HCT116 (cell line): ENCODE measurements at regions not wholly inside any gene's neighbourhood (a gene's known extent, or its start where the extent isn't known, plus 50 kb on each side); places are given as distances from the start of the nearest gene placed in this dataset.

Experiments
- ATAC-seq: fragments of 200-7000 bp; cut with Tn5 transposase; 2 replicates; pipeline ENCODE4 v1.9.1; 2020; ENCODE audit warnings: mild to moderate bottlenecking, moderate library complexity
- BruUV-seq: library from RNA; stranded (reverse); fragments of 400-500 nt; replicated peaks from 2 replicates; lab custom pipeline; 2021; lab: Mats Ljungman, UMichigan
- CTCF ChIA-PET: fragments of 300-600 bp; sonication (Branson Sonifier 250); formaldehyde crosslinking; loops from one replicate; lab custom pipeline; 2021; ENCODE audit warnings: antibody characterized with exemption; lab: Charles Lee
- POLR2A ChIA-PET: fragments of 300-600, 350-600 bp; sonication (Branson Sonifier 250); formaldehyde crosslinking; loops from one replicate; lab custom pipeline; 2021; ENCODE audit warnings: antibody characterized with exemption; lab: Charles Lee
- RAD21 ChIA-PET, 2 experiments: fragments of 300-600 bp; sonication (Branson Sonifier 250); formaldehyde crosslinking; loops; one replicate each; lab custom pipeline; 2023; ENCODE audit warnings: low total read pairs in 2 of 2; ENCODE audit not compliant: uncharacterized antibody in 2 of 2, unreplicated experiment in 2 of 2, low non-redundant PET in 1 of 2; lab: Charles Lee
- DNase-seq: peaks from one replicate; pipeline ENCODE4 v3.0.0-alpha.2; 2010; ENCODE audit warnings: low read depth, low spot score
- H2AFZ ChIP-seq: fragments of 200-600 bp; shearing (Covaris generic), sonication (generic); 2 replicates; pipeline ENCODE4 v1.6.1; 2017; ENCODE audit warnings: low read depth, mixed run types, mixed read lengths, antibody characterized with exemption, low read length; ENCODE audit not compliant: poor library complexity, severe bottlenecking
- H3K27ac ChIP-seq: 2 replicates; pipeline ENCODE4 v1.5.1; 2012; ENCODE audit warnings: low read depth, low read length
- H3K27me3 ChIP-seq: fragments of 200-600 bp; sonication (generic); 2 replicates; pipeline ENCODE4 v1.6.1; 2016; ENCODE audit warnings: mixed run types, low read length, mixed read lengths; ENCODE audit not compliant: insufficient read depth
- H3K36me3 ChIP-seq, 2 experiments: fragments of 200-500 bp in 1 of 2; fragments of 200-600 bp in 1 of 2; sonication (Bioruptor generic) in 1 of 2; sonication (generic) in 1 of 2; 2 replicates each; pipeline versions ENCODE4 v1.5.1 to v1.6.1; 2014 to 2016; ENCODE audit warnings: low read length in 2 of 2, inconsistent platforms in 1 of 2, mixed read lengths in 1 of 2, mixed run types in 1 of 2; ENCODE audit not compliant: insufficient read depth in 2 of 2, control insufficient read depth in 1 of 2
- H3K4me1 ChIP-seq, 2 experiments: fragments of 200-600 bp in 1 of 2; sonication (generic) in 1 of 2; 2 replicates each; pipeline versions ENCODE4 v1.5.1 to v1.6.1; 2012 to 2017; ENCODE audit warnings: low read length in 2 of 2, inconsistent platforms in 1 of 2, mild to moderate bottlenecking in 1 of 2, mixed read lengths in 1 of 2, mixed run types in 1 of 2, moderate library complexity in 1 of 2; ENCODE audit not compliant: insufficient read depth in 2 of 2, control insufficient read depth in 1 of 2
- H3K4me2 ChIP-seq: fragments of 200-600 bp; sonication (generic); 2 replicates; pipeline ENCODE4 v1.6.1; 2017; ENCODE audit warnings: mixed run types, low read length, mixed read lengths
- H3K4me3 ChIP-seq, 2 experiments: fragments of 200-600 bp in 1 of 2; sonication (generic) in 1 of 2; replicated peaks in 1 of 2; 2 replicates each; pipeline ENCODE4 v1.5.1; 2011 to 2016; ENCODE audit warnings: low read length in 2 of 2, control low read depth in 1 of 2, low read depth in 1 of 2, mild to moderate bottlenecking in 1 of 2, mixed read lengths in 1 of 2, mixed run types in 1 of 2
- H3K79me2 ChIP-seq: fragments of 200-600 bp; sonication (generic); 2 replicates; pipeline ENCODE4 v1.6.1; 2017; ENCODE audit warnings: mild to moderate bottlenecking, mixed run types, low read length, moderate library complexity, mixed read lengths; ENCODE audit not compliant: insufficient read depth
- H3K9ac ChIP-seq: fragments of 200-600 bp; sonication (generic); 2 replicates; pipeline ENCODE4 v1.6.1; 2016; ENCODE audit warnings: low read length, mixed read lengths
- H3K9me2 ChIP-seq: fragments of 200-600 bp; sonication (generic), shearing (Covaris generic); 2 replicates; pipeline ENCODE4 v1.6.1; 2017; ENCODE audit warnings: mixed run types, mild to moderate bottlenecking, moderate library complexity; ENCODE audit not compliant: insufficient read depth
- H3K9me3 ChIP-seq, 2 experiments: fragments of 200-500 bp in 1 of 2; fragments of 200-600 bp in 1 of 2; sonication (Bioruptor generic) in 1 of 2; sonication (generic) in 1 of 2; 2 replicates each; pipeline ENCODE4 v1.6.1; 2014 to 2017; ENCODE audit warnings: low read length in 2 of 2, mixed read lengths in 2 of 2, inconsistent platforms in 1 of 2, low read depth in 1 of 2, mild to moderate bottlenecking in 1 of 2, mixed run types in 1 of 2, moderate library complexity in 1 of 2; ENCODE audit not compliant: control insufficient read depth in 1 of 2, insufficient read depth in 1 of 2
- H4K20me1 ChIP-seq: fragments of 200-600 bp; sonication (generic), shearing (Covaris generic); 2 replicates; pipeline ENCODE4 v1.6.1; 2017; ENCODE audit warnings: mixed run types, mild to moderate bottlenecking, moderate library complexity; ENCODE audit not compliant: insufficient read depth
- EGR1 ChIP-seq: IDR thresholded peaks from 2 replicates; pipeline ENCODE4 v1.6.1; 2012; ENCODE audit warnings: low read depth
- ELF1 ChIP-seq: IDR thresholded peaks from 2 replicates; pipeline ENCODE4 v1.6.1; 2012; ENCODE audit warnings: low read depth, borderline replicate concordance
- EZH2phosphoT487 ChIP-seq: fragments of 200-600 bp; IDR thresholded peaks from 2 replicates; pipeline ENCODE4 v1.6.1; 2018; ENCODE audit warnings: antibody characterized with exemption, borderline replicate concordance
- JUND ChIP-seq: IDR thresholded peaks from 2 replicates; pipeline ENCODE4 v1.6.1; 2012
- POLR2A ChIP-seq: IDR thresholded peaks from 2 replicates; pipeline ENCODE4 v1.7.0; 2011; ENCODE audit warnings: borderline replicate concordance; ENCODE audit not compliant: insufficient read depth, insufficient read length; ENCODE audit errors: extremely low read depth
- POLR2AphosphoS5 ChIP-seq: IDR thresholded peaks from 2 replicates; pipeline ENCODE4 v1.6.1; 2011; ENCODE audit warnings: mild to moderate bottlenecking, low read depth, low read length, moderate library complexity
- SP1 ChIP-seq: IDR thresholded peaks from 2 replicates; pipeline ENCODE4 v1.6.1; 2012; ENCODE audit warnings: low read depth
- SRF ChIP-seq: IDR thresholded peaks from 2 replicates; pipeline ENCODE4 v1.6.1; 2012; ENCODE audit warnings: low read depth
- ZFX ChIP-seq: fragments of 450-650 bp; IDR thresholded peaks from 2 replicates; pipeline ENCODE4 v1.6.1; 2017
- ZNF274 ChIP-seq: fragments of 200-500 bp; sonication (Bioruptor generic); IDR thresholded peaks from 2 replicates; pipeline ENCODE4 v1.6.1; 2014; ENCODE audit warnings: mild to moderate bottlenecking, low read depth, low read length, inconsistent platforms
- intact Hi-C: fragments of 100-400 bp; cut with micrococcal nuclease; formaldehyde crosslinking; loops from 2 replicates; pipeline ENCODE4 v1.10.0; 2022
- TF ChIP-seq, protein P1 (sequence below): IDR thresholded peaks from 2 replicates; pipeline ENCODE4 v1.6.1; 2012
- TF ChIP-seq, protein P2 (sequence below): IDR thresholded peaks from 2 replicates; pipeline ENCODE4 v1.6.1; 2012; ENCODE audit warnings: low read depth

DNA sequence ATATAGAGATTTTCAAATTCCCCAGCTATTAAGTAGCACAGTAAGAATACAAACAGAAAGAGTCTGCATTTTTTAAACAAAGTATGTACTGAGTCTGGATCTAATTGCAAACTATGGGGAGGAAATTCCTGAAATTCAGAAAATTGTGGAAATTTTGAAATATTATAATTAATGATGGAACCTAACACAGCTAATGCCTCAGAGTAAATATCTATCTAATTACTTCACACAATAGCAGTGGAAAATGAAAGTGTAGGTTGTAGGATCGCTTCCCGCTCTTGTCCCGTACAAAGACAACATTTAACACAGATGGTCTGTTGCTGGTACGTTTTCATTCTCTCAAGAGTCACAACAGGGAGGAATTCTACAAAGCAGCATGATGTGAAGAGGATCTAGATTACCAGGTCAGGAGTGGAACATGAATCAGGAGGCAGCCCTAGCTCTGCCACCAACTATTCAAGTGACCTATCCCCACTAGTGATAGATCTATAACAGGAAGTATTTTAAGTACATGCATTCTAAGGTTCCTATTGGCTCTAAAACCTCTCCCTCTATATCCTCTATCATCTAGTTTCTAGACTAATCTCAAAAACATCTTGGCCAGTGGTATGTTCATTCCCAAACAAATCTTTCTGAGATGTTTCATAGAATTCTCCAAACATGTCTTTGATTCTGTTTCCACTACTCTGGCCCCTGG lies 58.9 kb upstream of the GRAMD2B start:
- ATAC-seq: no peak
- CTCF ChIA-PET: no interaction called here

More for the DNA sequence above, 58.9 kb upstream of the GRAMD2B start:
- Histone ChIP-seq H3K4me1 (peaks cover 7% of the 10 kb centered on the region in 2 experiments; a peak in 2 of 4 replicates), H3K27ac (no peak overlapping the region), H2AFZ (peak overlapping the region; percentile 69), H3K9ac (no peak overlapping the region), H3K27me3 (no peaks in the 10 kb centered on the region), H4K20me1 (no peaks in the 10 kb centered on the region), H3K4me3 (no peak overlapping the region)
- ChIA-PET POLR2A (no interaction called here), RAD21 (no interaction called here)
- no peak for DNase-seq
- no peak for TF ChIP-seq ELF1
- no peak for TF ChIP-seq ZFX
- no peak for TF ChIP-seq ZNF274
- no peak for TF ChIP-seq SP1
- no peak for TF ChIP-seq EZH2phosphoT487
- TF ChIP-seq, protein P1, sequence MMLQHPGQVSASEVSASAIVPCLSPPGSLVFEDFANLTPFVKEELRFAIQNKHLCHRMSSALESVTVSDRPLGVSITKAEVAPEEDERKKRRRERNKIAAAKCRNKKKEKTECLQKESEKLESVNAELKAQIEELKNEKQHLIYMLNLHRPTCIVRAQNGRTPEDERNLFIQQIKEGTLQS: no peak
- no peak for TF ChIP-seq SRF
- TF ChIP-seq, protein P2, sequence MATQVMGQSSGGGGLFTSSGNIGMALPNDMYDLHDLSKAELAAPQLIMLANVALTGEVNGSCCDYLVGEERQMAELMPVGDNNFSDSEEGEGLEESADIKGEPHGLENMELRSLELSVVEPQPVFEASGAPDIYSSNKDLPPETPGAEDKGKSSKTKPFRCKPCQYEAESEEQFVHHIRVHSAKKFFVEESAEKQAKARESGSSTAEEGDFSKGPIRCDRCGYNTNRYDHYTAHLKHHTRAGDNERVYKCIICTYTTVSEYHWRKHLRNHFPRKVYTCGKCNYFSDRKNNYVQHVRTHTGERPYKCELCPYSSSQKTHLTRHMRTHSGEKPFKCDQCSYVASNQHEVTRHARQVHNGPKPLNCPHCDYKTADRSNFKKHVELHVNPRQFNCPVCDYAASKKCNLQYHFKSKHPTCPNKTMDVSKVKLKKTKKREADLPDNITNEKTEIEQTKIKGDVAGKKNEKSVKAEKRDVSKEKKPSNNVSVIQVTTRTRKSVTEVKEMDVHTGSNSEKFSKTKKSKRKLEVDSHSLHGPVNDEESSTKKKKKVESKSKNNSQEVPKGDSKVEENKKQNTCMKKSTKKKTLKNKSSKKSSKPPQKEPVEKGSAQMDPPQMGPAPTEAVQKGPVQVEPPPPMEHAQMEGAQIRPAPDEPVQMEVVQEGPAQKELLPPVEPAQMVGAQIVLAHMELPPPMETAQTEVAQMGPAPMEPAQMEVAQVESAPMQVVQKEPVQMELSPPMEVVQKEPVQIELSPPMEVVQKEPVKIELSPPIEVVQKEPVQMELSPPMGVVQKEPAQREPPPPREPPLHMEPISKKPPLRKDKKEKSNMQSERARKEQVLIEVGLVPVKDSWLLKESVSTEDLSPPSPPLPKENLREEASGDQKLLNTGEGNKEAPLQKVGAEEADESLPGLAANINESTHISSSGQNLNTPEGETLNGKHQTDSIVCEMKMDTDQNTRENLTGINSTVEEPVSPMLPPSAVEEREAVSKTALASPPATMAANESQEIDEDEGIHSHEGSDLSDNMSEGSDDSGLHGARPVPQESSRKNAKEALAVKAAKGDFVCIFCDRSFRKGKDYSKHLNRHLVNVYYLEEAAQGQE: no peak
- TF ChIP-seq JUND: no peak
- TF ChIP-seq EGR1: no peak
- TF ChIP-seq POLR2A: no peak
- no peak for TF ChIP-seq POLR2AphosphoS5
- TF ChIP-seq, all 23 proteins: peak for 0
- H3K79me2 ChIP-seq: no peaks in the 10 kb centered on the region
- no peak overlapping the region for H3K4me2 ChIP-seq
- H3K36me3 ChIP-seq: no peaks in the 10 kb centered on the region
- intact Hi-C loops: no loop called here
- H3K9me2 ChIP-seq: no peaks in the 10 kb centered on the region
- no TSS peak for BruUV-seq
- no peaks in the 10 kb centered on the region for H3K9me3 ChIP-seq
